Fibroblast of lung (primary cell): ENCODE measurements at regions not wholly inside any gene's neighbourhood (a gene's known extent, or its start where the extent isn't known, plus 50 kb on each side); places are given as distances from the start of the nearest gene placed in this dataset.

Experiments used
- CTCF ChIP-seq, 2 donors: IDR thresholded peaks in 1 of 2; conservative IDR thresholded peaks in 1 of 2; 1 replicate in 1 of 2; 2 replicates in 1 of 2; pipeline ENCODE4 v1.5.1; 2011 to 2012; ENCODE audit warnings: low read length in 2 of 2, control low read depth in 1 of 2, inconsistent platforms in 1 of 2, low read depth in 1 of 2, mild to moderate bottlenecking in 1 of 2
- EZH2 ChIP-seq: IDR thresholded peaks from 2 replicates; pipeline ENCODE4 v1.5.1; 2012; ENCODE audit warnings: low read length, control low read depth, mild to moderate bottlenecking; ENCODE audit errors: missing control alignments

GRCh38 chr10:1981976-1982375 is 244.7 kb upstream of the ADARB2 start:
- TF ChIP-seq CTCF (conservative IDR thresholded peaks at IDR 0.05 in 1 of 2, IDR thresholded peaks at IDR 0.05 in 1 of 2; ENCODE audit: low read depth in 1 of 2, low read length in 2 of 2) (no peak), EZH2 (no peak)
